CD4-positive, alpha-beta T cell (primary cell): ENCODE measurements at regions not wholly inside any gene's neighbourhood (a gene's known extent, or its start where the extent isn't known, plus 50 kb on each side); places are given as distances from the start of the nearest gene placed in this dataset.

Experiments
- ATAC-seq: fragments of 200-7000 bp; cut with Tn5 transposase; one replicate; pipeline ENCODE4 v1.10.0; 2022; ENCODE audit warnings: mild to moderate bottlenecking; ENCODE audit not compliant: poor library complexity
- CTCF ChIA-PET: fragments of 350-600 bp; sonication (Branson Sonifier 250); formaldehyde crosslinking; loops from one replicate; lab custom pipeline; 2021; ENCODE audit warnings: antibody characterized with exemption, inconsistent platforms; lab: Charles Lee
- POLR2A ChIA-PET: fragments of 350-600 bp; sonication (Branson Sonifier 250); formaldehyde crosslinking; loops from one replicate; lab custom pipeline; 2021; ENCODE audit warnings: antibody characterized with exemption, inconsistent platforms; lab: Charles Lee
- DNase-seq, 14 experiments: peaks; one replicate each; pipeline ENCODE4 v3.0.0-alpha.2; 2013 to 2020; ENCODE audit warnings: mixed read lengths in 2 of 14
- H3K27ac ChIP-seq, 2 donors: one replicate each; pipeline versions ENCODE4 v1.5.1 to v1.7.0; 2013; ENCODE audit warnings: low read length in 2 of 2, low read depth in 1 of 2, mild to moderate bottlenecking in 1 of 2
- H3K27me3 ChIP-seq, 2 experiments: 1 replicate in 1 of 2; 2 replicates in 1 of 2; pipeline versions ENCODE4 v1.6.1 to v1.7.0; 2013; ENCODE audit warnings: low read length in 2 of 2, control low read depth in 1 of 2, mild to moderate bottlenecking in 1 of 2, moderate library complexity in 1 of 2; ENCODE audit not compliant: insufficient read depth in 2 of 2, control insufficient read depth in 1 of 2
- H3K36me3 ChIP-seq: one replicate; pipeline ENCODE4 v1.6.1; 2013; ENCODE audit warnings: low read length, control low read depth; ENCODE audit not compliant: insufficient read depth
- H3K4me1 ChIP-seq: one replicate; pipeline ENCODE4 v1.6.1; 2013; ENCODE audit warnings: low read length, control low read depth; ENCODE audit not compliant: insufficient read depth
- H3K4me3 ChIP-seq: one replicate; pipeline ENCODE4 v1.5.1; 2013; ENCODE audit warnings: mild to moderate bottlenecking, low read length, moderate library complexity
- H3K9me3 ChIP-seq, 2 experiments: 1 replicate in 1 of 2; 2 replicates in 1 of 2; pipeline versions ENCODE4 v1.6.1 to v1.7.0; 2013; ENCODE audit warnings: low read length in 2 of 2, mild to moderate bottlenecking in 2 of 2, control low read depth in 1 of 2, moderate library complexity in 1 of 2; ENCODE audit not compliant: control insufficient read depth in 1 of 2, insufficient read depth in 1 of 2
- H3K27ac Mint-ChIP-seq: one replicate; pipeline ENCODE4 v1.8.0; 2020; ENCODE audit warnings: mixed read lengths
- H3K27me3 Mint-ChIP-seq: one replicate; pipeline ENCODE4 v1.8.0; 2021; ENCODE audit warnings: mixed read lengths
- H3K36me3 Mint-ChIP-seq: one replicate; pipeline ENCODE4 v1.8.0; 2021; ENCODE audit warnings: low read depth, mixed read lengths
- H3K4me1 Mint-ChIP-seq: one replicate; pipeline ENCODE4 v1.8.0; 2021; ENCODE audit warnings: low read depth, mixed read lengths
- H3K4me3 Mint-ChIP-seq: one replicate; pipeline ENCODE4 v1.8.0; 2020; ENCODE audit warnings: mild to moderate bottlenecking, mixed read lengths
- H3K9me3 Mint-ChIP-seq: one replicate; pipeline ENCODE4 v1.8.0; 2020; ENCODE audit warnings: mixed read lengths
- intact Hi-C, 2 experiments: fragments of 100-400 bp; cut with DNase I in 1 of 2; cut with micrococcal nuclease in 1 of 2; formaldehyde crosslinking; loops; one replicate each; pipeline versions ENCODE4 v1.15.1 to v1.9.0; 2023 to 2025; cut with DNase I, micrococcal nuclease
- TF ChIP-seq, protein P1 (sequence below): fragments of 200-600 bp; IDR thresholded peaks from one replicate; pipeline ENCODE4 v1.8.0; 2022; ENCODE audit warnings: antibody characterized with exemption, mild to moderate bottlenecking

DNA sequence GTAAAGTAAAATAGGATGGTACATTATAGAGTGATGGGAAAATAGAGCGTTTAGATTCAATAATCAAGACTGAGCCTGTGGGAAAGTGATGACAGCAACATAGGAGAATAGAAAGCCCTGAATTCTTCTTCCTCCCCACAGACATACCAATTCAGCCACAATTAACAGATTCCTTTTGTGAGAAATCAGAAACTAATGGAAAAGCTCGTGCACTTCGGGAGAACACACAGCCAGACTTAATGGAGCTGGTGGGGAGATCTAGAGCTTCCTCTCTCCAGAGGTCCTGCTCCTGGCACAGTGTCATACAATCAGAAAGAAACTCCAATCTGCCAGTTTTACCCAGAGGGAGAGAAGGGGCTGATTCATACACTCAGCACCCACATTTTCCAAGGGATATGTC lies 676.3 kb upstream of the BOD1L1 start:
- ChIA-PET POLR2A (no interaction called here), CTCF (no interaction called here)
- no peak overlapping the region for H3K4me3 ChIP-seq
- no peak for ATAC-seq
- no peak for DNase-seq
- H3K27me3 ChIP-seq = no peaks in the 10 kb centered on the region
- no peaks in the 10 kb centered on the region for H3K4me1 Mint-ChIP-seq
- intact Hi-C loops = no loop called here
- H3K9me3 Mint-ChIP-seq = no peaks in the 10 kb centered on the region
- H3K4me3 Mint-ChIP-seq = no peak overlapping the region
- no peaks in the 10 kb centered on the region for H3K36me3 Mint-ChIP-seq
- H3K4me1 ChIP-seq = no peaks in the 10 kb centered on the region
- no peaks in the 10 kb centered on the region for H3K9me3 ChIP-seq
- no peaks in the 10 kb centered on the region for H3K27me3 Mint-ChIP-seq
- no peak overlapping the region for H3K27ac ChIP-seq
- TF ChIP-seq, protein P1, sequence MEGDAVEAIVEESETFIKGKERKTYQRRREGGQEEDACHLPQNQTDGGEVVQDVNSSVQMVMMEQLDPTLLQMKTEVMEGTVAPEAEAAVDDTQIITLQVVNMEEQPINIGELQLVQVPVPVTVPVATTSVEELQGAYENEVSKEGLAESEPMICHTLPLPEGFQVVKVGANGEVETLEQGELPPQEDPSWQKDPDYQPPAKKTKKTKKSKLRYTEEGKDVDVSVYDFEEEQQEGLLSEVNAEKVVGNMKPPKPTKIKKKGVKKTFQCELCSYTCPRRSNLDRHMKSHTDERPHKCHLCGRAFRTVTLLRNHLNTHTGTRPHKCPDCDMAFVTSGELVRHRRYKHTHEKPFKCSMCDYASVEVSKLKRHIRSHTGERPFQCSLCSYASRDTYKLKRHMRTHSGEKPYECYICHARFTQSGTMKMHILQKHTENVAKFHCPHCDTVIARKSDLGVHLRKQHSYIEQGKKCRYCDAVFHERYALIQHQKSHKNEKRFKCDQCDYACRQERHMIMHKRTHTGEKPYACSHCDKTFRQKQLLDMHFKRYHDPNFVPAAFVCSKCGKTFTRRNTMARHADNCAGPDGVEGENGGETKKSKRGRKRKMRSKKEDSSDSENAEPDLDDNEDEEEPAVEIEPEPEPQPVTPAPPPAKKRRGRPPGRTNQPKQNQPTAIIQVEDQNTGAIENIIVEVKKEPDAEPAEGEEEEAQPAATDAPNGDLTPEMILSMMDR = no peak
- no peaks in the 10 kb centered on the region for H3K36me3 ChIP-seq
- H3K27ac Mint-ChIP-seq = no peak overlapping the region

DNA sequence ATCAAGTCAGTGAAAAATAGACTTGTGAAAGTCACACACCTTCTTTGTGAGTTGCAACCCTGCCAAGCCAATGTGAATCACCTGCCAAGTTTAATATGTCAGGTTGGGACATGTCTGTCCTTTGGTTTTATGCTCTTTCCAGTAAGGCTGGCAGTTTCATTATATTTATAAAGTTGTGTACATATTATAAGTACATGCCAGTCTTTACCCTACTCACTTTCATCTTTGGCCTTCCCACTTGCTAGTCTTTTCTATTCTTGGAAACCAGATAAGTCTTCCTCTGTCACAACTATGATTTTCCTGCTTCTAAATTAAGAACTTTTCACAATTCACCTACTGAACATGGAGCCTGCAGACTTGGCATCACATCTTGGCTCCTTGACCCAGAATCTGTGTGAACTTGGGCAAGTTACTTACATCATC lies 680.7 kb upstream of the BOD1L1 start:
- ATAC-seq (no peak), DNase-seq (no peak)
- H3K9me3 ChIP-seq = no peaks in the 10 kb centered on the region
- H3K36me3 Mint-ChIP-seq = no peaks in the 10 kb centered on the region
- no peak overlapping the region for H3K27ac ChIP-seq
- POLR2A ChIA-PET = no interaction called here
- CTCF ChIA-PET = no interaction called here
- TF ChIP-seq, protein P1 = no peak
- peaks cover 2% of the 10 kb centered on the region for H3K9me3 Mint-ChIP-seq
- no peaks in the 10 kb centered on the region for H3K27me3 ChIP-seq
- no peaks in the 10 kb centered on the region for H3K4me1 ChIP-seq
- intact Hi-C loops = no loop called here
- no peak overlapping the region for H3K27ac Mint-ChIP-seq
- H3K27me3 Mint-ChIP-seq = no peaks in the 10 kb centered on the region
- no peaks in the 10 kb centered on the region for H3K36me3 ChIP-seq
- H3K4me1 Mint-ChIP-seq = no peaks in the 10 kb centered on the region
- no peak overlapping the region for H3K4me3 Mint-ChIP-seq
- H3K4me3 ChIP-seq = no peak overlapping the region

DNA sequence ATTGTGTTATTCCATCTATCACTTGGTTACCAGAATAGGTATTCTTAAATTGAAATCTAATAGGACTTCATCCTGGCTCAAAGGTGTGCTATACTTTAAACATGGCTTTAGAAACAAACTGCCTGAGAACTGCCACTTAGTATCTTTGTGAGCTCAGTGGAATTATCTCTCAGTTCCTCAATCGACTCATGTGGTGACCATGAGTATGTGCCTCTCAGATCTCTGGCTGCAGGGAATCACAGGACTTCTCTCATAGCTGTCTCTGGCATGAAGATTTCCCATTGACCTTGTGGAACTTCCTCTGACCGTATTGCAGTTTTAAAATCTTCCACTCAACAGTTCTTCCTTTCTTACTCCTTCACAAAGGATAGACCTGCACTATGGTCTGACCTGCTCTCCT lies 681.9 kb upstream of the BOD1L1 start:
- Mint-ChIP-seq H3K4me3 (no peak overlapping the region), H3K27me3 (no peaks in the 10 kb centered on the region), H3K27ac (no peak overlapping the region), H3K4me1 (no peaks in the 10 kb centered on the region), H3K9me3 (peaks cover 2% of the 10 kb centered on the region), H3K36me3 (no peaks in the 10 kb centered on the region)
- intact Hi-C loops = no loop called here
- ChIA-PET CTCF (no interaction called here), POLR2A (no interaction called here)
- DNase-seq (peak in 2 of 14 experiments; percentile 14 to 25), ATAC-seq (no peak)
- Histone ChIP-seq H3K4me1 (no peaks in the 10 kb centered on the region), H3K27me3 (no peaks in the 10 kb centered on the region), H3K4me3 (no peak overlapping the region), H3K36me3 (no peaks in the 10 kb centered on the region), H3K9me3 (no peaks in the 10 kb centered on the region), H3K27ac (no peak overlapping the region)
- TF ChIP-seq, protein P1 = no peak
